Mononuclear cell (primary cell): ENCODE measurements at regions not wholly inside any gene's neighbourhood (a gene's known extent, or its start where the extent isn't known, plus 50 kb on each side); places are given as distances from the start of the nearest gene placed in this dataset.

Experiments used
- H3K27me3 ChIP-seq: 2 replicates; pipeline ENCODE4 v1.6.0; 2011; ENCODE audit warnings: low read length, control low read depth; ENCODE audit not compliant: insufficient read depth
- H3K4me1 ChIP-seq: 2 replicates; pipeline ENCODE4 v1.5.1; 2011; ENCODE audit warnings: mild to moderate bottlenecking, low read length, control low read depth; ENCODE audit not compliant: insufficient read depth
- H3K4me3 ChIP-seq: 2 replicates; pipeline ENCODE4 v1.5.1; 2011; ENCODE audit warnings: mild to moderate bottlenecking, low read length, moderate library complexity
- H3K9me3 ChIP-seq: 2 replicates; pipeline ENCODE4 v1.5.1; 2011; ENCODE audit warnings: low read depth, mild to moderate bottlenecking, control low read depth, low read length

DNA sequence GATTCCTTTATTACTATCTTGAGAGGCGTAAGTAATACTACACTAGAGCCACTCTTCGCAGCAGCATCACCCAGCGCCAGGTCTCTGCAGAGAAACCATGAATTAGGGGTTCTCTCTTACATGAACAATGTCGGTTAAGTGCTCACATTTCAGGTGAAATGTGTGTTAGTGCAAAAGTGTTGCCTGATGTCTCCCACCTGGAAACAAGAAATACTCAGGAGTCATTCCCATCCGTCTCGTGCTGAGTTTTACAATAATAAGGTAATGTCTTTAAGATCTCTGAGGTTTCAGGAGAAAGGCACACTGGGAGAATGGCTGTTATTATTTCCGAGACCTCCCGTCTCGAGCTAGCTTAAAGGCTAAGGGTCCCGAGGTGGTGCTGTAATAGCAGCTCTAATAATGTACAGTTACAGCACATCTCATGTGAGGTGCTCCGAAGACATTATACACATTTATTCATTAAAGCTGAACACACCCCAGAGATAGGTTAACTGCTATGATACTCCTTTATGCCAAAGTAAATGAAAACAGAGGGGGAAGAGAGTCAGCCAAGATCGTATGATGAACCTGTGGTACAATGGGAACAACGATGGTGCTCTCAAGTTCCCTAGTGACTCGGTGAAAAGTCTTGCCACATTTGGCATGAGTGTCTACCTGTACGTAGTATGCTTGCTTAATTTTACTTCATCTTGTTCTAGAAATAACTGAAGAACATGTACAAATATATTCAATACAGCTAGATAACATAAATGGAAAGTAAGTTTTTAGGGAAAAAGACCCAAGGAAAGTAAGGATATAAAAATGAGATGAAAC is 458.3 kb upstream of the CITED2 start:
- no peak overlapping the region for H3K4me3 ChIP-seq
- peaks cover 5% of the 10 kb centered on the region for H3K9me3 ChIP-seq
- no peaks in the 10 kb centered on the region for H3K4me1 ChIP-seq
- H3K27me3 ChIP-seq, result no peaks in the 10 kb centered on the region

DNA sequence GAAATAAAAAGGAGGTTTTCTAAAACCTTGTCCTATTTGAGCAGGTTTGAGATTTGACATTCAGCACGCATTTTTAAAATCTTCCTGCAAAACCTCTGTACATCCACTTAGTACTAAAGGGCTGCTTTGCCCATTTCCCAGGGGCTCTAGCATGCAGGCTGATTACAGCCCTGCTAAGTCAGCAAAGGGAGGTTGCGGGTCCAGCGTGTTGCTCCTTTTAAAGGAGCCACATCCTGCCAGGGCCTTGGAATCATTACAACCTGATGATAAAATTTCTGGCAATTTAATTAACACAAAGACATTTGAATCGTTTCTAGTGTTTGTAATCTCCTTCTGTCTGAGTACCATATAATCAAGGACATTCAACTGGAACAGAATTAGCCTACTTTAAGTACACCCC is 455.1 kb upstream of the CITED2 start:
- Histone ChIP-seq H3K4me1 (no peaks in the 10 kb centered on the region), H3K27me3 (no peaks in the 10 kb centered on the region), H3K4me3 (no peak overlapping the region), H3K9me3 (no peaks in the 10 kb centered on the region)

DNA sequence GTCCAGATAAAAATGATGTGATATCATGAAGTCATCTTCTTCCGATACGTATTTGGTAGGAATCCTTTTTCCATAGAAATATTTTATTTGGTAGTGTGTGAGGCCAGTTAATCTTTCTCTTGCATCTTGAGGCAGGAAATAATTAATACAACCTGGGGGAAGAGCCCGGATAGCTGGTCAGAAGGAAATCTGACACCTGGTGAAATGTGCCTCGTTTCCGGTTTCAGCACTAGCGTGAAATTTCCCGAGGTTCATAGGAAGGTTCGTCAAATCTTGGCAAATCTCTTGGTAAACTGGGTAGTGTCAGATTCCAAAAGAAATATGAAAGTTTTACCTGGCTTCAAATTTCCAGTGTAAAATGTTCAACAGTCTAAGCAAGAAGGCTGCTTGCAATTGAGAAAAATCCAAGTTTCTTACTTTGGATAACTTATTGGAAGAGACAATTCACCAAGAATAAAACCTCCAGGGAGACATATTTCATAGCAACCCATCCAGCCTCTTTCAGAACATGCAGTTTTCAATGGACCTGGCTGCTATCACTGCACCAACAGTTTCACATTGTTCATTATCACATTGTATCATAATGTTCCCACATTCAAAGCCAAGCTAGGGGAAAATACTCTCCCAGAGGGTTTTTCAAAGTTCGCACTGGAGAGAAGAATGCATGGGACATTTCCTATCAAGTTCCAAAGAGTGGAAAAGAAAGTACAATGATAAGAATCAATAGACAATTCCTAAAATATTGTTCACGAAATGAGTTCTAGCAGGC is 454.5 kb upstream of the CITED2 start:
- Histone ChIP-seq H3K4me3 (no peak overlapping the region), H3K27me3 (no peaks in the 10 kb centered on the region), H3K9me3 (no peaks in the 10 kb centered on the region), H3K4me1 (no peaks in the 10 kb centered on the region)

DNA sequence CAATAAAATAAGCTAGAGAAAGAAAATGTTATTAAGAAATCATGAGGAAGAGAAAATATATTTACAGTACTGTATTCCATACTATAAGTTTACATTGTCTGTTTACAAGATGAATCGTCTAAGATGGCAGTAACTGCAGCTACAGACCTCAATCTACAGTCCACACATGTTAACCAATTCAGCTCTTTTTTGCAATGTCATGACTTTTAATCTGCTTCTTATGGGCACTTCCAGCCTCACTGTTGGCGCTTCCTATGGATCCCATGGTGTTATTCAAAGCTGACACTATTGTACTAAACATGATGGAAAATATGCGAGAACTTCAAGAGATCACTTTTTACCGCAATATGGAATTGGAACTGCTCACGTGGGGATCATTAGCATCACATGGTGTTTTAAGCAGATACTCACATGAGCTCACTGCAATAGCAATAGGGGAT is 451.5 kb upstream of the CITED2 start:
- no peaks in the 10 kb centered on the region for H3K4me1 ChIP-seq
- no peak overlapping the region for H3K4me3 ChIP-seq
- H3K9me3 ChIP-seq, result no peaks in the 10 kb centered on the region
- no peaks in the 10 kb centered on the region for H3K27me3 ChIP-seq

DNA sequence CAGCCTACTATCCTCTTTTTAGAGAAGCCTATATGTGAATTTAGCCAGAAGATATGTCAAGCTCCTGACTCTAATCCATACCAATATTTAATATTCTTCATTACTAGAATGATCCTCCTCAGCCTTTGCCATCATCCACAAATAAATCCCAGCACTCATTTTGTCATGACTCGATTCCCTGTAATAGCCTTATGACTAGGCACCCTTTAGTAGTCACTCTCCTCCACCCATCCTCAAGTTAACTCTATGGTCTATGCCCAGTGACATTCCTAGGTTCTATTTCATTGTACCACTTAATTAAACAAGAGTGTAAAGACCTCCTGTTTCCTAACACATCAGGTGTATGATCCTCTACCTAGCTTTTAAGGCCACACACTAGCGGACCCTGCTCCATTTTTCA is 450.4 kb upstream of the CITED2 start:
- Histone ChIP-seq H3K4me3 (no peak overlapping the region), H3K4me1 (no peaks in the 10 kb centered on the region), H3K9me3 (no peaks in the 10 kb centered on the region), H3K27me3 (no peaks in the 10 kb centered on the region)

DNA sequence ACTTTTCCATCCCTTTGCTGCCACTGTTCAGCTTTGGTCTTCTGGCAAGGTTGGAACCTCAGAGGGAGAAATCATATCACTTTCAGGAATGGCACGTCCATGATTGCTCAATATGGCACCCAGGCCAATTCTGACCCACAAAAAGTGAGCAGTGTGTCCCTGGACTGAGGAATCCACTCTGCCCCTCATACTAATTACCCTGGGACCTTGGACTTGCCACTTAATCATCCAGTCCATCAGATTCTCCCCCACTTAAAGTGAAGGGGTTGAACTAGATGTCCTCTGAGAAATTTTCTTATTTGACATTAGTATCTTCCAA is 449.3 kb upstream of the CITED2 start:
- H3K4me1 ChIP-seq, result no peaks in the 10 kb centered on the region
- H3K4me3 ChIP-seq, result no peak overlapping the region
- H3K9me3 ChIP-seq, result no peaks in the 10 kb centered on the region
- H3K27me3 ChIP-seq, result no peaks in the 10 kb centered on the region

DNA sequence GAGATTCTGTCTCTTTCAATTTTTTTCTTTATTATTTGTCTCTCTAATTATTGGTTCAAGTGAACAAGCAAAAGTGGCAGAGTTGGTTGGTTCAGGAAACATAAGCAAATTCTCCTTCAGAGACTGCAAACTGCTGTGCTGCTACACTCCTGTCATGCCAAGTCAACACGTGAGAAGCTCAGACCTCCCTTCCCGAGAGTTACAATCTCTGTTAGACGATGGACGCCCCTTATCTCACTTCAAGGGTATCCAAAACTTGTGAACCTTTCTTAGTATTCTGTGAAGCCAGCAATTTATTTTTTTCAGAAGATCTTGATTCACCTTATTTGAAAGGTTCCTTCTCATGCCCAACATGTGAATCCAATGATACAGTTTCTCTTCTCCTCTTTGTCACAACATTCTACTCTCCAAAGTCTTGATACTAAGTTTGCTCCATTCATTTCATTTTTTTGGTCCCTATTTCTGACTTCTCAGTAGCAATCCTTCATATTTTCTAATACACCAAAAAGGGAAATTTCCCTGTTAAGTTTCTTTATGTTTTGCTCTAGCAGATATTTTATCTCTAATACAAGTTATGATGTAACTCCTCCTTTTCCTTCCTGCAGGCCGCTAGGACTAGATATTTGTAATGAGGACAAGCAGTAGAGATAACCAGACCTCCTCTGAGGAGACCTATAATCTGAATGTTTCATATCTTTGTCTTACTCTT is 448.8 kb upstream of the CITED2 start:
- Histone ChIP-seq H3K4me3 (no peak overlapping the region), H3K27me3 (no peaks in the 10 kb centered on the region), H3K9me3 (no peaks in the 10 kb centered on the region), H3K4me1 (no peaks in the 10 kb centered on the region)

DNA sequence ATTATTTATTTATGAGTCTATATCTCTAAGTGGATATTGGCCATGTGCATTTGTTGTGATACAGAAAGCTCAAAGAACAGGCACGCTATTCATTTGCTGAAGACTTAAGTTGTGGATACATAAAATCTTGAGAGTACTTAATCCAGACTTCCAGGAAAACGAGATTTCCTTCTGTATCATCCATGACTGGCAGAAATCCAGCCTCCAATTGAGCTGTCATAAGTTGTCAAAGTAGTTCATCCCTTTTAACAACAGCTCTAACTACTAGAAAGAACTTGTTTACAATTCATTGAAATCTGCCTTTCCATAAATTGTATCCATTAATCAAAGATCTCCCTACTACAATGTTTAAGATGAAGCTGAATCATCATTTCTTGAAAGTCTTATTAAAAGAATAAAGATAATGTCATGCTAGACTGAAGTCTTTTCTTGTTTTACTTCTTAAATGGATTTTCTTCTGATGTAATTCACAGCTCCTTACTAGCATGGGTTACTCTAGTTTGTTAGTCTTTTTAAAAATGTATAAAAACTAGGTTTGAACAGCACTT is 447.3 kb upstream of the CITED2 start:
- no peaks in the 10 kb centered on the region for H3K9me3 ChIP-seq
- no peaks in the 10 kb centered on the region for H3K27me3 ChIP-seq
- H3K4me1 ChIP-seq, result no peaks in the 10 kb centered on the region
- no peak overlapping the region for H3K4me3 ChIP-seq

DNA sequence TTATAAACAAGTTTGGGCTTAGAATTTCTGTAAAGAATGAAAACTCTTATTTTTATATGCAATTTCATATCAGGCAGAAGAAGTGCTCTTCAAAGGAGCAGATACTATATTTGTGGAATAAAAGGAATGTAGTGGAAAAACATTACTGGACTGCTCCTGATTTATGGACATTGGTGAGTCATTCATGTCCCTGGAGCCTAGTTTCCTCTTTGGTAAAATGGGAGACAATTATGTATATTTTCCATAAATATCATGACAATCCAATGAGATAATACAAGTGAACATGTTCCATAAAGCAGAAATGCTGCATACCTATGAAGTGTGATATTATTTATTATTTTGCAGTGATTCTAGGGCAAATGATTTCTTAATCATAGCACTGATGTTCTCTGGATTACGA is 445.8 kb upstream of the CITED2 start:
- H3K4me3 ChIP-seq, result no peak overlapping the region

DNA sequence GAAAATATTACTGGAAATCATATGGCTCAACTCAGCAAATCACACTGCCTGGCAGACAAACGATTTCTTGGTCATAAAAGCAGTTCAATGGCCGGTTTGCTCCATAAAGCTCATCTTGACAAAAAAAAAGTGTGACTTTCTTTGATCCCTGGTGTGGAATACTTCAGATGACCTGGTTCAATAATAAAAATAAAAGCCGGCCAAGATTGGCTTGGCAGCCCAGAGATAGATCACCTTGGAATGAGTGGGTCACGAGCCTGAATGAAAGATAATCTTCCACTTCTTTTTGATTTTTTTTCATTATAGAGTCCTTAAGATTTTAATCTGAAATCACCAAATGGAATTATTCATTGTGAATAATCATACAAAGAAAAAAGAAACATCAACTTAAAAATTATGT is 445.3 kb upstream of the CITED2 start:
- H3K4me1 ChIP-seq, result no peaks in the 10 kb centered on the region
- H3K4me3 ChIP-seq, result no peak overlapping the region
- H3K9me3 ChIP-seq, result no peaks in the 10 kb centered on the region
- H3K27me3 ChIP-seq, result no peaks in the 10 kb centered on the region

More for the DNA sequence above, 445.8 kb upstream of the CITED2 start:
- Histone ChIP-seq H3K27me3 (no peaks in the 10 kb centered on the region), H3K9me3 (no peaks in the 10 kb centered on the region), H3K4me1 (no peaks in the 10 kb centered on the region)

DNA sequence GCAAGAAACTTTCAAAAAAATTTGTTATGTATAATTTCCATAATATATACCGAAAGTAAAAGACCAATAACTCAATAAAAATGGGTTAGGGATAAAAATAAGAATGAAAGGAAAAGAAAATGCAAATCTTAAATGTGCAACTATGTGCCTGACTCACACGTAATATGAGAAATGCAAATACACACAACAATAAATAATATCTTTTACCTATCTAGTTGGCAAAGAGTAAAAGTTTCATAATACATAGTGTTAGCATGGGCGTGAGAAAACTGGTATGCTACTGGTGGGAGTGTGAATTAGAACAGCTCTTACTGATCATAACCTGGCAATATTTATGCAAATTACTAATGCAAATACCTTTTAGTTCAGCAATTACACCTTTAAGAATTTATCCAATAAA is 438.5 kb upstream of the CITED2 start:
- H3K4me1 ChIP-seq, result no peaks in the 10 kb centered on the region
- H3K27me3 ChIP-seq, result no peaks in the 10 kb centered on the region
- H3K4me3 ChIP-seq, result no peak overlapping the region
- H3K9me3 ChIP-seq, result no peaks in the 10 kb centered on the region

DNA sequence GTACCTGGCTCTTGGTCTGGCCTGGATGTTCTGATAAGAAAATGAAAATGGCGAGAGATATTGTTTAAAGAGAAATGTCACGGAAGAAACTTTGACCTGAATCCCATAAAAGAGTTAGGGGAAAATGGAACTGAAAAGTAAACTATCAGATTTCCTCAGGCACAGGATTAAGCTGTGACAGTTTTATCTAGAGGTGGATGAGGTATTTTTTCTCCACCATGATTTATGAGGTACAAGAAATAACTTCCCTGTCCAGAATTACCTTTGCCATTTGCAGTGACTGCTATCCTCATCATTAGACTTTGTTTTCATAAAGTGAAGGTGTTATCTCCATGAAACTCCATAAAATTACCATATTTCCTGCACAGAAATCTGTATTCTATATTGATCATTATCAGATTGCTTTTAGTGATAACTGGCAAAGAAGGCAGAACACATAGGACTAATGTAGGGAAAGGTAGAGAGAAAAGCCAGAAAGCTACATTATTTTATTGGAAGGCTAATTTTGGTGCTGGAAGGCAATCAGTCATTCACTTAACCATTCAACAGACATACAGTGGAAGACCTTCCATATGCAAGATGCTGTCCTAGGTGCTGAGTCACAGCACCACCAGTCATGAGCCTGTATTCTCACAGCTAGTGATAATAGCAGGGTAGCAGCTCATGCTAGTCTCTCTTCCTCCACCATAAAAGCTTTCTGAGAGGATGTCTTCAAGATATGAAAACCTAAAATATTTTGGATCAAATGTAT is 427.3 kb upstream of the CITED2 start:
- no peaks in the 10 kb centered on the region for H3K9me3 ChIP-seq
- H3K27me3 ChIP-seq, result no peaks in the 10 kb centered on the region
- H3K4me3 ChIP-seq, result no peak overlapping the region
- H3K4me1 ChIP-seq, result no peaks in the 10 kb centered on the region

DNA sequence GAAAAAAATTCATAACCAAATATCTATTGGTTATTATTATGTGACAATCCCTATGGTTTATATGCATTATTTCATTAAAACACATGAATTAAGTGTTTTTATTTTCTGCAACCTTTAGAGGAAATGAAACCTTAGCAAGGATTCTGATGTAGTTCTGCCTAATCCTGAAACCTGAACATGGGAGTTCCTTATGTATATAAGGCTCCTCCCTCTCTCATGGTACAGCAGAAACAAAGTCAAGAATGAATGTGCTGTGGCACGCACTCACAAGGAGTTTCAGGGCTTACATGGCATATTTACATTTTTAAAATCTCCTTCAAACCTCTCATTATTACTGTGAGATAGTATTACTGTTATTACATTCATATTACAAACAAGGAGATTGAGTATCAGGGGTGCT is 426.4 kb upstream of the CITED2 start:
- Histone ChIP-seq H3K27me3 (no peaks in the 10 kb centered on the region), H3K9me3 (no peaks in the 10 kb centered on the region)

DNA sequence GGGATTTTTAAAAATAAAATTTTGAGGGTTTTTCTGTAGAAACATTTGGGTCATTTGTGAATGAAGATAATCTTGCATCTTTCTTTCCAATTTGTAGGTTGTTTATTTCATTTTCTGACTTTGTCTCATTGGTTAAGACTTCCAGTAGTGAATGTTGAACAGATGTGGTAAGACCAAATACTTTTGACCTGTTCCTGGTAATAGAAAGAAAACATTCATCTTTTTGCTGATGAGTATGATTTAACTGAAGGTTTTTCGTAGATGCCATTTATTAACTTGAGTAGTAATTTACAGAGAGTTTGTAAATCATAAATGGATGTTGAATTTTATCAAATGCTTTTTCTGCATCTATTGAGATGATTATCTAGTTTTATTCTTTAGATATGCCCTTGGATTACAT is 416.1 kb upstream of the CITED2 start:
- H3K4me1 ChIP-seq, result no peaks in the 10 kb centered on the region
- H3K4me3 ChIP-seq, result no peak overlapping the region
- no peaks in the 10 kb centered on the region for H3K9me3 ChIP-seq
- H3K27me3 ChIP-seq, result no peaks in the 10 kb centered on the region

More for the DNA sequence above, 426.4 kb upstream of the CITED2 start:
- Histone ChIP-seq H3K4me3 (no peak overlapping the region), H3K4me1 (no peaks in the 10 kb centered on the region)
